GM18499 (cell line): ENCODE measurements at regions not wholly inside any gene's neighbourhood (a gene's known extent, or its start where the extent isn't known, plus 50 kb on each side); places are given as distances from the start of the nearest gene placed in this dataset.

Experiments
- ATAC-seq: cut with Tn5 transposase; IDR thresholded peaks from one replicate; pipeline ENCODE4 v1.9.1; 2021; ENCODE audit warnings: moderate number of reproducible peaks; ENCODE audit not compliant: insufficient read depth, unreplicated experiment

GRCh38 chr1:187229496-187229895, 400.7 kb downstream of the PLA2G4A start:
- ATAC-seq = no peak

- no peak for ATAC-seq
These were observed 406.0 kb downstream of the PLA2G4A start for GRCh38 chr1:187234706-187235105.

- no peak for ATAC-seq
These were observed 407.4 kb downstream of the PLA2G4A start for GRCh38 chr1:187236199-187236598.

- no peak for ATAC-seq
These were observed 407.9 kb downstream of the PLA2G4A start for GRCh38 chr1:187236676-187237075.

GRCh38 chr1:187237542-187237941, 408.8 kb downstream of the PLA2G4A start:
- ATAC-seq = no peak

GRCh38 chr1:187241971-187242370, 413.2 kb downstream of the PLA2G4A start:
- no peak for ATAC-seq

- ATAC-seq = no peak
These were observed 415.9 kb downstream of the PLA2G4A start for GRCh38 chr1:187244623-187245022.

GRCh38 chr1:187245201-187245600, 416.5 kb downstream of the PLA2G4A start:
- no peak for ATAC-seq

- no peak for ATAC-seq
These were observed 420.4 kb downstream of the PLA2G4A start for GRCh38 chr1:187249196-187249595.

GRCh38 chr1:187252923-187253322, 424.2 kb downstream of the PLA2G4A start:
- no peak for ATAC-seq

- ATAC-seq = no peak
These were observed 428.7 kb downstream of the PLA2G4A start for GRCh38 chr1:187257476-187257875.

GRCh38 chr1:187261637-187262036, 432.9 kb downstream of the PLA2G4A start:
- no peak for ATAC-seq

- no peak for ATAC-seq
These were observed 434.0 kb downstream of the PLA2G4A start for GRCh38 chr1:187262731-187263130.

- ATAC-seq = no peak
These were observed 436.4 kb downstream of the PLA2G4A start for GRCh38 chr1:187264995-187265602.

GRCh38 chr1:187266051-187266450, 437.3 kb downstream of the PLA2G4A start:
- ATAC-seq = no peak

- ATAC-seq = no peak
These were observed 439.1 kb downstream of the PLA2G4A start for GRCh38 chr1:187267827-187268226.

- no peak for ATAC-seq
These were observed 441.5 kb downstream of the PLA2G4A start for GRCh38 chr1:187270256-187270655.

- ATAC-seq = no peak
These were observed 446.6 kb downstream of the PLA2G4A start for GRCh38 chr1:187275346-187275745.

- no peak for ATAC-seq
These were observed 447.3 kb downstream of the PLA2G4A start for GRCh38 chr1:187275985-187276575.

- no peak for ATAC-seq
These were observed 447.9 kb downstream of the PLA2G4A start for GRCh38 chr1:187276677-187277076.

- no peak for ATAC-seq
These were observed 451.3 kb downstream of the PLA2G4A start for GRCh38 chr1:187280031-187280430.

GRCh38 chr1:187281085-187281484, 452.3 kb downstream of the PLA2G4A start:
- ATAC-seq = no peak
